GM12865 (cell line): ENCODE measurements at regions not wholly inside any gene's neighbourhood (a gene's known extent, or its start where the extent isn't known, plus 50 kb on each side); places are given as distances from the start of the nearest gene placed in this dataset.
"Not testable (repeated sequence)": the region's sequence is repeated elsewhere in the genome, so short reads cannot be mapped to it uniquely, and the experiment has no call there.

Experiments
- DNase-seq: peaks from one replicate; pipeline ENCODE4 v3.0.0; 2010; ENCODE audit warnings: low read depth
- H3K4me3 ChIP-seq: 2 replicates; pipeline ENCODE4 v1.5.1; 2011; ENCODE audit warnings: mild to moderate bottlenecking, low read depth, low read length, control low read depth
- TF ChIP-seq, protein P1 (sequence below): IDR thresholded peaks from 2 replicates; pipeline ENCODE4 v1.5.1; 2011; ENCODE audit warnings: low read length, control low read depth, low read depth, inconsistent platforms; ENCODE audit not compliant: insufficient read depth; ENCODE audit errors: missing control alignments

DNA sequence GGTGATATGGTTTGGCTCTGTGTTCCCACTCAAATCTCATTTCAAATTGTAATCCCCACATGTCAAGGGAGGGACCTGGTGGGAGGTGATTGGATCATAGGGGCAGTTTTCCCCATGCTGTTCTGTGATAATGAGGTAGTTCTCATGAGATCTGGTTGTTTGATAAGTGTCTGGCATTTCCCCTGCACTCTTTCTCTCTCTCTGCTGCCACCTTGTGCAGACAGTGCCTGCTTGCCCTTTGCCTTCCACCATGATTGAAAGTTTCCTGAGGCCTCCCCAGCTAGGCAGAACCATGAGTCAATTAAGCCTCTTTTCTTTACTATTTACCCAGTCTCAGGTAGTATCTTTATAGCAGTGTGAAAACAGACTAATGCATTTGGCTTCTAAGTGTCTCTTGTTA is 284.7 kb downstream of the ARPP21 start:
- TF ChIP-seq, protein P1, sequence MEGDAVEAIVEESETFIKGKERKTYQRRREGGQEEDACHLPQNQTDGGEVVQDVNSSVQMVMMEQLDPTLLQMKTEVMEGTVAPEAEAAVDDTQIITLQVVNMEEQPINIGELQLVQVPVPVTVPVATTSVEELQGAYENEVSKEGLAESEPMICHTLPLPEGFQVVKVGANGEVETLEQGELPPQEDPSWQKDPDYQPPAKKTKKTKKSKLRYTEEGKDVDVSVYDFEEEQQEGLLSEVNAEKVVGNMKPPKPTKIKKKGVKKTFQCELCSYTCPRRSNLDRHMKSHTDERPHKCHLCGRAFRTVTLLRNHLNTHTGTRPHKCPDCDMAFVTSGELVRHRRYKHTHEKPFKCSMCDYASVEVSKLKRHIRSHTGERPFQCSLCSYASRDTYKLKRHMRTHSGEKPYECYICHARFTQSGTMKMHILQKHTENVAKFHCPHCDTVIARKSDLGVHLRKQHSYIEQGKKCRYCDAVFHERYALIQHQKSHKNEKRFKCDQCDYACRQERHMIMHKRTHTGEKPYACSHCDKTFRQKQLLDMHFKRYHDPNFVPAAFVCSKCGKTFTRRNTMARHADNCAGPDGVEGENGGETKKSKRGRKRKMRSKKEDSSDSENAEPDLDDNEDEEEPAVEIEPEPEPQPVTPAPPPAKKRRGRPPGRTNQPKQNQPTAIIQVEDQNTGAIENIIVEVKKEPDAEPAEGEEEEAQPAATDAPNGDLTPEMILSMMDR = peak; percentile 23
- peak; percentile 4 for DNase-seq

DNA sequence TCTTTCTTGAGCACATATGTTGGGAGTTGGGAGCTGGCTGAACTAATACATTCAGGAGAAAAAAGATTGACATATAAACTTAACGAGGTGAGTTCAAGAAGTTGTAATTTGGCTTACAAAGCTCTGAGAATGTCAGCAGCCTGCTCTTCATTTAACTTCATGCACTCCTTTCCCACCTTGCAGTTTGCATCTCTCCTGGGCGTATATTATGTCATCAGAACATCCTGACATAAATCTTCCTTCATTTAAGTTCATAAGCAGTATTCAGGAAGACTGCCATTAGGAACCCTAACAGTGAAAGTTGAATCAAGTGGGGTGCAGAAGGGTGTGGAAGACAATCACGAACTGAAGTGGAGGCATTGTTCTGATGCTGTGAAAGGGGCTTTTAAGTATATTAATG is 288.1 kb downstream of the ARPP21 start:
- TF ChIP-seq, protein P1 = no peak
- no peak overlapping the region for H3K4me3 ChIP-seq
- no peak for DNase-seq

More for the DNA sequence above, 284.7 kb downstream of the ARPP21 start:
- H3K4me3 ChIP-seq = not testable (repeated sequence)

DNA sequence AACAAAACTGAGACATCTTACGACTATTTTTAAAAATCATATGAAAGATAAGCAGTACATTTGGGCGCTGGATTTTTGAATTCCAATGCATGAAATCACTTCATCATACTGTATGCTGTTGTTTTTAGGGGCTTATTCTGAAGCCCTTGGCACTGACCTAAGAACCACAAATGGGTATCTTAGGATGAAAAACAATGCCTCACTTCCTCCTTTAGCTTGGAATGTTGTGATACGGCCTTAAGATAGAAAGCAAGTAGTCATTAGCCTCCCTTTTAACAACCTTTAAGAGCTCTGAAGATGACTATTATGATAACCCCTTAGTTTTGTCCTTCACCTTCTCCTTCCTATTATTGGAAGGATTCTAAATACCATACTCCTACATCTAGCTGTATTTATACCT is 289.8 kb downstream of the ARPP21 start:
- no peak for DNase-seq
- TF ChIP-seq, protein P1 = no peak
- no peak overlapping the region for H3K4me3 ChIP-seq

DNA sequence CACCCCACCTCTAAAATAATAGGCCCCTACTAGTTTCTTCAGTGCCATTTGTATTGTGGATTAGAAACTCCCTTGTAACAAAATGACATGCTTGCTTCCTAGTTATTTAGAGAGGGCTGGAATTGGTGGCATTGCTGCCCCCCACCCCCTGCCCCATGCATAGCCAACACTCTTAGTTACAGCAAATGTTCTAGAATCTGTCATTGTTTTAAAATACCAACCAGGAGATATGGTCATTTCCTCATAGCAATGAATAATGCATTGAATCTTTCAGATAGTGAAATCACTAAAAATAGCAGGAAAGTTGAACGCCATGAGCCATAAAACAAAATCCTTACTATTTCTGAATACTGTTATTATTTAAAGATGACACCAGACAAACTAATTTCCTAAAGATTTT is 292.5 kb downstream of the ARPP21 start:
- DNase-seq = no peak
- TF ChIP-seq, protein P1 = no peak
- H3K4me3 ChIP-seq = no peak overlapping the region

DNA sequence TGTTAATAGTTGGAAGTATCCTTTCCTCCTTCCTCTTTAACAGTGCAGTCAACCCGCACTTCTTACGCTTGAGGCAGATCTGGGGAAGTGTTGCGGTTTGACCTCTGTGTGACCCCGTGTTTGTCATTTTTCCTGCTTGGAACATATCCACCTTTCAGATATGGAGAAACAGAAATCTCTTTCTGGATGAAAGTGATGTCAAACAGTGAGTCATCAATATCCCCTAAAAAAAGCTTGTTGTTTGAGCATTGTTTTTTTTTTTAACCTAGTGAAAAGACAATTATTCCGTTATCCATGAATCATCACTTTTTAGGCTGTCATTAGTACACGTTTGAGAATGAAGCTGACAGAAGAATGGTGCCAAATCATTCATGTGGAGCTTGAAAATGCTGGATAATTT is 293.7 kb downstream of the ARPP21 start:
- DNase-seq = no peak
- TF ChIP-seq, protein P1 = no peak
- H3K4me3 ChIP-seq = no peak overlapping the region

DNA sequence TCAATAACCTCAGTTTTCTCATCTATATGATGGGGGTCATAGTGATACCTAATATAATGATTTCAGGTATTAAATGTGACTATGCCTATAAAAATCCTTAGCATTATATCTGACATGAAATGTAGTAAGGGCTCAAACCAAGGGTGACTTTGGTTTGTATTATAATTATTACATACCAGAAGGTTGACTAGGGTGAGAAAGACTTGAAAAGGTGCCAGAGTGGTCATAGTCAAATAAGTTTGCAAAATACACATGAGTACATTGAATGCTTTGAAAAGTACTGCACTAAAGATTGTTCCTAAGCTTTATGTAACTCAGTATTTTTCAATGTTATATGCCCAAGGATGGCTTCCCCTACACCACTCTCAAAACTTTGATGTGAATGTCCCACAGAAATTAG is 297.2 kb downstream of the ARPP21 start:
- TF ChIP-seq, protein P1 = no peak
- H3K4me3 ChIP-seq = no peak overlapping the region
- no peak for DNase-seq

DNA sequence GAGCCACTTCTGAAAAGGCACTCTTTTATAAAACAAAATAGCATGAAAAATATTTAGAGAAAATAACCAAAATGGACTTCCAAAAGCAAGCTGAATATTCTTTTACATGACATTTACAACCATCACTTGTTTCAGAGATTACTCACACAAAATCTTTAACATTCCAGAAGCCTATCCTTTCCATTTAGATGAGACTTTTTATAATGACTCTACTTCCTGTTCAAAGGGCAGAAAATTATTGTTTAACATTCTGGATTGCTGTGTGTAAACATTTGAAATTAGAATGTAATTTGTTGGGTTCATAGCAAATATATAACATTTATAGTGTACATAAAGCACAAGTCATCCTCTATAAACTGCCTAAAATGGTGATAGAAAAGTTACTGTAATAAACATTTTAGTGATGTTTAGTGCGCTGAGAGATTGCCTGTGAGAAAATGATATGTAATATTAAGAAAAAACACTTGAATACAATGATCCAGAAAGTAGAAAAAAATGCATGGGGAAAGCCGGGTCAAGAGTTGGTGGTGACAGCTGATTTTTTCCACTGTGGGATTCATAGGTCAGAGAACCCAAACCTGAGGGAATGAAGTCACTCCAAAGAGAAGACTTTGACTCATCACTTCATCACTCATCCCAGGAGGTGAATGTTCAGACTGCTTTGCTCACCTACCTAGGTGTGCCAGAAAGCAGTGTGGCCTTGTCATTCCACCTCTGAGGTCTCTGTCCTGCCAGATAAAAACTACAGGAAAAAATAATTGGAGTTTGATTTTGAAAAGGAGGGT is 305.8 kb downstream of the ARPP21 start:
- no peak overlapping the region for H3K4me3 ChIP-seq
- DNase-seq = no peak
- TF ChIP-seq, protein P1 = no peak
